ENCODE measurements at regions not wholly inside any gene's neighbourhood (a gene's known extent, or its start where the extent isn't known, plus 50 kb on each side); places are given as distances from the start of the nearest gene placed in this dataset.

DNA sequence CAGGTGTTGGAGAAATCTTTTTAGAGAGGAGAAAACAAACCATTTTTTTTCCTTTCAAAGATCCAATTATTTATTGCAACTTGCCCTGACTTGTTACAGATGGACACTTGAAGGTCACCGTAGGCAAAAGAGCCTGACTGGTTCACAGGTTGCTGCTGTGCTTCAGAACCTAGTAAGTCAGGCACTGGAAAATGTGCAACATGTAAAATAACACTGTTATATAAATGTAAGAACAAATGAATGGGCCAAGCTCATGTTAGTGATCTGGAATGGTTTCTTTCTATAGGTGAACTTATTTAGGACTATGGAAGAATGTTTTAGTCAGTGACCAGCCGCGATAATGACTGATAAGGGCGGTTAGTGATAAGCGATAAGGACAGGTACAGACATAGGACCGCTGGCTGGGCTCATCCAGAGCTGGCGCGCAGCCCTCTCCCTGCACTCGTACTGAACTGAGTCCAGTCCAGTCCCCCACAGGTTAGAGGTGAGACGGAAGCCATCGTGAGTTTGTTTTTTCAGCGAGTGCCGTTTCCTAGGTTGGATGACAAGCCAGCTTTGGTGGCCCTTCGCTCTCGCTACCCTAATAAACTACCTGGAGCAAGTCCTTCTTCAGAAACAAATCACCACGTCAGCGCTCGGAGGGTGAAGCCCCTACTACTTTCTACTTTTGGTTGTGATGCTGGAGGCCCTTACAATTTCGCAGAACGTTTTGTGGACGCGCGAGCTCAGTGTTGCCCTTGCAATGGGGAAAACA, 94.4 kb upstream of the PRDM1 start:
- peak in 1 of 2 donors; percentile 27 for DNase-seq (ENCODE audit: low read depth in 2 of 2)

DNA sequence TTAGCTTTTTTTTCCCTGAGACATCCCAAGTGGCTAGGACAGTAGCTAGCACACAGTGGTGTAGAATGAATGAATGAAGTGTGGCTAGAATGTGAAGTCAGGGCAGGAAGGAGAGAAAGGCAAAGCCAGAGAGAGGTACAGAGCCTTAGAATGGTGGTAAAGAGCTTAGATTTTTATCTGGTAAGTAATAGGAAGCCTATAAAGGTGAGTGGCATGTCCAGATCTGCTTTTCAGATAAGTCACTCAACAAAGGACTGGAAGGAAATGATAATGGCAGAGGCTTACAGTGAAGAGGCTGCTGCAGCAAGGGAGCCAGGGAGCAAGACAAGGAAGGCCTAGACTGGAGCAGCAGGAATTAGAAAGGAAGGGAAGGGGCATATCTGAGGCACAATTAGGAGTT, 96.0 kb upstream of the PRDM1 start:
- no peak for DNase-seq (ENCODE audit: low read depth in 2 of 2)

DNA sequence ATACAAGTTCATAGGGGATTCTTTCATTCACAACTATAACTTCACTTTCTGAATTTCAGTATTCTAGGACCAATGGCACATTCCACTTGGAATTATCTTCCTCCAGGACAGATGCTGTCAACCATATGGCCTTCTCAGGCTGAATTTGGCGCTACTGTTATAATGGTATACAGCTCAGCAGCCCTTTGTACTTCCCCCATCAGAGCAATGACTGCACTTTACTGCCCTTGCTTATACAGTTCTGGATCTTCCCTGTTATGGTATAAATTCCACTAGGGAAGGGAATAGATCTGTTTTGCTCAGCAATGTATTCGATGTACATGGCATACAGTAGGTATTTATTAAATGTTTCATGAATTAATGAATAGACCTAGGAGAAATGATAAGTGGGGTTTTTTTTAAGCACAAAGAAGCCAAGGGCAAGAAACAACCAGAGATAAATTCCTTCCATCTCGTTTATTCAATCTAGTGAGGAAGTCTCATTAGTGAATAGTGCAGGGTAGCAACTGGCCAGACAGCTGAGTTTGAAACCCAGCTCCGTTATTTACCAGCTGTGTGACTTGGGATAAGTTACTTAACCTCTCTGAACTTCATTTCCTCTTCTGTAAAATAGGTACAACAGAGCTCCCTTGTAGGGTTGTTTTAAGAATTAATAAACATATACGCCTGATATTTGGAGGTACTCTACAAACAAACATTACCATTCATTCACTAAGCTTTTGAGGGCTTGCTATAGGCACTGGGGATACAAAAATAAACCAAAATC, 97.1 kb upstream of the PRDM1 start:
- DNase-seq (ENCODE audit: low read depth in 2 of 2) = no peak

DNA sequence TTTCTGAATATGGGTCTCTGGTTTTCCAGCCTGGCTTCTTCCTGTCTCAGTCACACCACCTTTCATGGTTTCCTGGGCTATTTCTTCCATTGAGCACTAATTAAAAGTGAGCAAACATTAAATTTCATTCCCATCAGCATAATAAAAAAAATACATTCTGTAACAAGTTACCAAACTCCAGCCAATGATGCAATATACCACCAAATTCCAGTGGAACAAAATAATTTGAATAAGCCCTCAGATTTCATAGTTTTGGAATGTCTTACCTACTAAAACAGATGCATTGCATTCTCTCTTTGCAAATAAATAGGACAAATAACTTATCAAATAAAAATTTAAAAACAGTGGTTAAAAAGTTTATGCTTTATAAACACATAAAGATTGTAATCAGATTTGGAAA, 97.8 kb upstream of the PRDM1 start:
- no peak for DNase-seq (ENCODE audit: low read depth in 2 of 2)

DNA sequence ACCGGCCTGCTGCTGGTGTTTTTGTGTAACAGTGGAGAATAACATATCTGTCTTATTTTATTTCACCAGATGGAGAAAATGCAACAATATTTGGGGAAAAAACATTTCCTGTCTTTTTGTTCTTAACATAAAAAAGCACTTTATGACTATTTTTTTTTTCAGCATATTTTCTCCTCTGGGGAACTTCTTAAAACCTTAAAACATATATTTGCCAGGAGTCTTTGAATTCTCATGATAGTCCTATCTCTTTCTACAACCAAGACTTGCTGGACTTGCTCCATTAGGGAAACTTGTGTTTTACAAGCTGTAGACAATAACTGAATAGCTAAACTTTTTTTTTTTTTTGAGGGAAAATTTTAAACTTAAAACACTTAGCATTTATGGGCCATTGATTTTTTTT, 98.6 kb upstream of the PRDM1 start:
- DNase-seq (ENCODE audit: low read depth in 2 of 2) = no peak

DNA sequence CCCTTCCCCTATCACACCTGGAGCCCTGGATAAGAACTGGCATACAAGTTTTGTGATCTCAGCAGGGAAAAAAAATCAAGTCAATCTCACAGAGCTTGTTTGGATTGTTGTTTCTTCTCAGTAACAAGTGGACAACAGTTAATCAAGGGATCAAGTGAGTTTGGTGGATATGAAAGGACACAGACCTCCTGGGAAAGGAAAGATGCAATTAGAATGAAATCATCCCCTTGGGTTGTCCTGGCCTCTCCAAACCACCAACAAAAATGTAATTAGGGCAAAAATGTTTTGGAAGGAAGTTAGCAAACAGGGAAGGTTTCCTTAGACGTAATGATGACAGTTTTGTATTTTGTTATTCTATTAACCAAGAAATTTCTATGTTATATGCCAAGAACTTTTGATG, 99.1 kb upstream of the PRDM1 start:
- no peak for DNase-seq (ENCODE audit: low read depth in 2 of 2)

DNA sequence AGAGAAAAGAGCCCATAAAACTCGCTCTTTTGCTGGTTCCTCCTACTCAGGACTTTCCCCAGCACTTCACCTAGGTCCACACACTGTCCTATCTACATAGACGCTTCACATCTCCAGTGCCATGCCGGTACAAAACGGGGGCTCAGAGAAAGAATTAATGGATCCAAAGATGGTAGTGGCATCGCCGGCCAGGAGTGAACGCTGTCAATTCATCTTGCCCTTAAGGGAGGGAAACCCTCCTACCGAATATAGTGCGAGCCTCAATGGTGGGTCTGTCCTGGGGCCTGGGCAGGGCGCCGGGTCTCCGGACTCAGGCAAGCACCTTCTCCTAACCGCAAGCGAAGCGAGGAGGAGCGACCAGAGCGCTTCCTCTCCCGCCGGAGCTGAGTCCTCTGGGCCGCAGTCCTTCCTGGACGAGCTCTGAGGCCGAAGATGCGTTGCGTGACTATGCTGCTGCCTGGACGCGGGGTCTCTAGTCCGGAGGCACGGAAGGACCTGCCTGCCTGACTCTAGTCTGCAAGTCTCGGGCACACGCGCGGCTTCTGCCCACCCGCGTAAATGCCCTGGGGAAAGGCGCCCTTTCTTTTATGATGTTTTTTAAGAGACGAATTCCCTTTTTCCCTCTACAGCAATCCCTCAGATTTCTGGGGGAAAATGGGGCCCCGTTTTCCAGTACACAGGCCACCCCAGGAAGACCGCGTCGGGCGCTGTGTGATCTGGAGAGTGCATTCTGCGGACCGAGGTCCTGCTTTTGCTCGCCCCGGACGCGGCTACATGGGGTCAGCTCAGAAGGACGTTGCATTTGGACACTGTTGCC, 100.1 kb upstream of the PRDM1 start:
- no peak for DNase-seq (ENCODE audit: low read depth in 2 of 2)

DNA sequence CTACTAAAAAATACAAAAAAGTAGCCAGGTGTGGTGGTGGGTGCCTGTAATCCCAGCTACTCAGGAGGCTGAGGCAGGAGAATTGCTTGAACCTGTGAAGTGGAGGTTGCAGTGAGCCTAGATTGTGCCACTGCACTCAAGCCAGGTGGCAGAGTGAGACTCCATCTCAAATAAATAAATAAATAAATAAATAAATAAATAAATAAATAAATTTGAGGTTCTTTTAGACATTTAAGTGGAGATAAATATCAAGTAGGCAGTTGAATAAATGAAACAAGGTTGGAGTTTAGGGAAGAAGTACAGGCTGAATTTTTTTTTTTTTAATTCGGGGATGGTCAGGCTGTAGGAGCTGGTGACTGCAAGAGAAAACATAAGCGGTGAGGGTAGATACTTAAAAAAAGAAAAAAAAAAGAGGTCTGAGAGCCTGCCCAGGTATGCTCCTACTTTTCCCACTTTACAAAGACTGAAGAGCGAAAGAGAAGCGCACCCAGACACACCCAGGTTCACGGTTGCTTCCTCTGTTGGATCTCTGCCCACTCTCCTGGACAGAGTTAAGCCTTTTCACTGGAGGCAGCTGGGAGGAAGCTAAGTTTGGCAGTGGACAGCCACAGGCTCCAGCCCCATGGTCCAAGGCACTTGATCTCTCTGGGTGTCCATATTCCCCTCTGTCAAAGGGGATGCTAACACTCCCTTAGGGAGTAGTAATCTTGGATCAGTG, 100.9 kb upstream of the PRDM1 start:
- no peak for DNase-seq (ENCODE audit: low read depth in 2 of 2)

DNA sequence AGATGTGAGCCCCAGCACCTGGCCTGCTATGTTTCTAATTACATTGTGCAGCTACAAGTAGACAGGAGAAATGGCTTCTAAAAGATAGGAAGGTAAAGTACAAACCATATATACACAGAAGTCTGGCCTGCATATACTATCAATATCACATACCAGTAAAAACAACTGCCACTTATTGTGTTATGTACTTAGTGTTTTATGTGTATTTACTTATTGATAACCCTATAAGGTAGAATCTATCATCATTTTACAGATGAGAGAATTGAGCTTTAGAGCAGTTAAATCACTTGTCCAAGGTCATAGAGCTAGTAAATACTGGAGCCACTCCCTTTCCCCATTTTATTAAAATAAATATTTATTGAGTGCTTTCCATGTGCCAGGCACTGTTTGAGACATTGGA, 102.4 kb upstream of the PRDM1 start:
- DNase-seq (ENCODE audit: low read depth in 2 of 2) = no peak

DNA sequence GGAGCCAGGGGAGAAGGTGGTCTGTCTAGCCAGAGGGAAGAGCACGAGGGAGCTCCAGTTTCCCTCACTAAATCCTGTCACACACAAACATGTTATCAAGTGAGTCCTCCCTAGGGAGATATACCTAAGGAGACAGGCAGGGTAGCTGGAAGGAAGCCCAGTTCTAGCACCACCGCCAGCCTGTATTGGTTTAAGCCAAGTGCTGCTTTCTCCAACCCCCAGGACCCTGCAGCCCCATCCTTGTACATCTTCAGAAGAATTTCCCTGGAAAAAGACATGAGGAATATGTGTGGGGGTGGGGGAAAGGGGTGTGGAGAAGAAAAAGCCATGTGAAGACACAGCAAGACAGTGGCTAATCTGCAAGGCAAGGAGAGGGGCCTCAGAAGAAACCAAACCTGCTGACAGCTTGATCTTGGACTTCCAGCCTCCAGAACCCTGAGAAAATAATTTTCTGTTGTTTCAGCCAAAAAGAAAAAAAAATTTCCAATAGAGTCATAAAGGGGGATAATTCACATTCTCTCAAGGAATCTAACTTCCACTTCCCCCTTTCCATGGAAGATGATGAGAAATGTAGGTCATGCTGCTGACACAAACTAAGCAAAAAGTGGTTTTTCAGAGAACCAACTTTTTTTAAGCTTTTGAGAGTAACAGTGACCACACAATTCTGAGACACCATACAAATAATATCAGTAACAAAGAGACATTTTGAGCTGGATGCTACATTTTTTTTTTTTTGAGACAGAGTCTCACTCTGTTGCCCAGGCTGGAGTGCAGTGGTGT, 103.2 kb upstream of the PRDM1 start:
- DNase-seq (ENCODE audit: low read depth in 2 of 2) = no peak

DNA sequence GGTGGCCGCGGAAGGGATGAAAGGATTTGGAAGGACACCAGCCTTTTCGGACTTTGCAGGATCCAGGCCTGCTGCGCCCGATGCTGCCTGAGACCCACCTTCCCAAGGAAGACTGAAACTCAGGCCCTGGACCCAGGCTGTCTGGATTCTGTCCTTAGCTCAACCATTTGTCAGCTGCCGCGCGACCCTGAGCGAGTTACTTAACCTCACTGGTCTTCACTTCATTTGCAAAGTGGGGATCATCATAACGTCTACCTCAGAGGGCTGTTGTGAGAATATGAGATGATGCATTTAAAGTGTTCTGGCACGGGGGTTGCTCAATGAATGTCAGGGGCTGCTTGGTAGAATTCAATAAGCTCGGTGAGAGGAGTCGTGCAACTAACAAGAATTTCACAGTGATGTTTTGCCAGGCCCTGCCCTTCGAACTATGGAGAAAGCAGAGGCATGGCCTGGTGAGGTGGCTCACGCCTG, 104.2 kb upstream of the PRDM1 start:
- DNase-seq (ENCODE audit: low read depth in 2 of 2) = no peak

DNA sequence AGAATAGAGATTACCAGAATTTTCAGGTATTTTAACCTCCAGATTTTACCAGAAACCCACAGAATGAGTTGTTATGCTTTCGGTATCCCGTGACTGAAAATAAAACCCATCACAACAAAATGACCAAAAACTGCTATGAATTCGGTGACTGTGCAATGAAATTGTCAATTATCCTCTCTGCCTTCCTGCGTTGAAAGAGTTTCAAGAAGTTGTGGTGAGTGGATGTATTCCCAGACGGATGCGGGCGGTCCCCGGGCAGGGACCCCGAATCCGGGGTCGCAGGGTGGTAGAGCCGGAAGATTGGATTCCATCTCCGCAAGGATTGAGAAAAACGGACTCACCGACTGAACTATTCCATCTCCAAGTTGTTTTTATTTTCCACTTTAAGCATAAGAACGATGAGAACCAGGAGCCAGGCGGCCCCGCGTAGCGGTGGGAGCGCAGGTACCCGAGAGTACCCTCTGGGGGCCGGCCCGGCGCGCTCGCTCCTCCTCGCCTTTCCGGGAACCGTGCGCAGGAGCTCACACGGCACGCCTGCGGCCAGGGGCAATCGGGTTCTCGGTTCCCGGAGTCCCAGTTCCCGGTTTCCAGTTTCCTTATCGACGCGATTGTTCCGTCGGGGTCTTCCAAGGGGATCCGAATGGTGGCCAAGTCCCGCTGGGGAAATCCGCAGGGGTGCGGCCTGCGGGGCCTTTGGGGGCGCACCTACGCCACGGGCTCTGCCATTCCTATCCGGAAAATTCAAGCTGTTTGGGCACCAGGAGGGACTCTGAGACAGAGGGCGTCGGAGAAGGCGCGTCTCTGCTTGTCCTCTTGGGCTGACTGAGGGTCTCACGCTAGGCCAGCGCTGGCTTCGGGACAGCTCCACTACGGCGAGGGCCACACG, 104.9 kb upstream of the PRDM1 start:
- DNase-seq (ENCODE audit: low read depth in 2 of 2) = no peak

DNA sequence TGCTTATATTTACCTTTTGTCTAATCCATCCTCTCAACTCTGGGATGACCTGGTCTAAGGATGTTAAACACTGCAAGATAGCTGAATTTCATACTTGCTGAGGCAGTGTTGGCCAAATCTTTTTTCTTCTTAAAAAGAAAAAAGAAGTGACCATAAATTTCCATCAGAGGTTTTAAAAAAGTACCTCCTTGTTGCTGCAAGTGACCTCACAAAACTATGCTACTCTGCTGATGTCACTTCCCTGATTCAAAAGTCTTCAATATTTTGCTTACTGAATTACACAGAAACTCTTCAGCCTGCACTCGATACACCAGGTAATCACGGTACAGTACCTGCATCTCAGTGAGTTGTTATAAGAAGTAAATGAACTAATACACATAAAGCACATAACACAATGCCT, 107.2 kb upstream of the PRDM1 start:
- no peak for DNase-seq (ENCODE audit: low read depth in 2 of 2)

DNA sequence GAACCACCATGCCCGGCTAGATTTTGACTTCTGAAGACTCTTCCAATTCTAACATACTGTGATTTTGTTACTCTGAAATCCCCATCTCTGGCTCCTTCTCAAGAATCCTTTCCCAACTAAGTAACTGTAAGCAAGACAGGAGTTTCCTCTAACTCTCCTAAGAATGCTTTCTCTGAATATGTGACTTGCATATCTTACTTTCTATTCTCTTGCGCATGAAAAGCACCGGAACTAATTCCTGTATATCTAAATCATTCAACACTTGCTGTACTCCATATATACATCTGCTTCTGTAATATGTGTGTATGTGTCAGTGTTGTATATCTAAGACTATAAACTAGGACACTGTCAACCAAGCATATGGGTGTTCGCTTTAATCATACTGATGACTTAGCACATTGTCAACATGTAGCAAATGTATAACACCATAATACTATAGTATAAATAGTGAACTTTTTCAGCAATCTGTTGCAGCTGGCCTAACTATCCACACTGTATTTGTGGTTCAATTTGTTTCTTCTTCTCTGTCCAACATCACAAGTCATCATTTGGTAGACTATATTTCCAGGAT, 108.1 kb upstream of the PRDM1 start:
- no peak for DNase-seq (ENCODE audit: low read depth in 2 of 2)

DNA sequence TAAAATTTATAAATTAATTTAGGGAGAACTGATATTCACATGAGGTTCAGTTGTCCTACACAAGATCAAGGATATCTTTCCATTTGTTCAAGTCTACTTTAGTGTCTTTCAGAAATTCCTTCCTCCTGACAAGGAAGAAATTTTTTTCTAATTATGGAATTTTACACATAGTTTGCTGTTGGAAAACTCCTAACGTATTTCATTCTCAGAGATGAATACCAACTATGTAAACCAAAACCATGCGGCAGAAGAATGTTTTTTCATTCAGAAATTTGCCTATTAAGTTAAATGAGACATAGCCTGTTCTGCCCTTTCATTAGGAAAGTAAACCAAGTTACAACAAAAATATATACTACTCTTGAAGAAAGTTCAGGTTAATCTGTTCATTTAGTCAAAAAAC, 111.2 kb upstream of the PRDM1 start:
- no peak for DNase-seq (ENCODE audit: low read depth in 2 of 2)

DNA sequence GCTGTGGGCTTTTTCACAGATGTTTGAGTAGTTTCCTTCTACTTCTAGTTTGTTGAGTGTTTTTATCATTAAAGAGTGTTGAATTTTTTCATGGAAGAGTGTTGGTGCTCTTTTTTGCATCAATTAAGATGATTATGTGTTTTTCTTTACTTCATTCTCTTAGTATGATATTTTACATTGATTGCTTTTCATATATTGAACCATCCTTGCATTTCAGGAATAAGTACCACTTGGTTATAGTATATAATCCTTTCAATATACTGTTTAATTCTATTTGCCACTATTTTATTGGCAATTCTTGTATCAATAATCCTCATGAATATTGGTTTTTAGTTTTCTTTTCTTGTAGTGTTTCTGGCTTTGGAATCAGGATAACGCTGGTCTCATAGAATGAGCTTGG, 113.7 kb upstream of the PRDM1 start:
- no peak for DNase-seq (ENCODE audit: low read depth in 2 of 2)

DNA sequence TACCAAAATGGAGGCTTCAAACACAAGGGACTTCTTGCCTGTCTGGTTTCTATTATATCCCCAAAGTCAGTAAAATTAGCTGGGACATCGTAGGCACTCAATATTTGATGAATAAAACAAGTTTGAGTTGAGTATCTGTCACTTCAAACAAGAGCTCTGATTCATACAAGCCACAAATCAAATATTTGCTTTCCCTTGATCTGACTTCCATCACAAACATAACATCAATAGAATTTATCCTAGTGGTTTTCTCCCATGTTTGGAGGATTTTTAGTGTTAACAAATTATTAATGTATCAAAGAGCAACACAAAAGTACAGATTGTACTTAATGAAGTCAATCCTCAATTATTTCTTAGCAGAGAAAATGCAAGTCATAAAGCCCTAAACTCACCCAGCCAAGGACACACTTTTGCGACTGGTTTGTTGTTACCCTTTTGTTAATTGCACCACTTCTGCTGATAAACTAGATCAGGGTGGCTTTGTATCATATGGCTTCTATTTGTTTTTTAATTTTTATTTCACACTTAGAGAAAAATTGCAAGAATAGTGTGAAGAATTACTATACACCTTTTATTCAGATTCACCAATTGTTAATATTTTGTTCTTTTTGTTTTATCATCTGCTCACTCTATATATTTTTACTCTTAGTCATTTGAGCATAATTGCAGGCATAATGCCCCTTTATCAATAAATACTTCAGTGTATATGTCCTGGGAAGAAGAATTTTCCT, 117.4 kb upstream of the PRDM1 start:
- DNase-seq (ENCODE audit: low read depth in 2 of 2) = no peak

DNA sequence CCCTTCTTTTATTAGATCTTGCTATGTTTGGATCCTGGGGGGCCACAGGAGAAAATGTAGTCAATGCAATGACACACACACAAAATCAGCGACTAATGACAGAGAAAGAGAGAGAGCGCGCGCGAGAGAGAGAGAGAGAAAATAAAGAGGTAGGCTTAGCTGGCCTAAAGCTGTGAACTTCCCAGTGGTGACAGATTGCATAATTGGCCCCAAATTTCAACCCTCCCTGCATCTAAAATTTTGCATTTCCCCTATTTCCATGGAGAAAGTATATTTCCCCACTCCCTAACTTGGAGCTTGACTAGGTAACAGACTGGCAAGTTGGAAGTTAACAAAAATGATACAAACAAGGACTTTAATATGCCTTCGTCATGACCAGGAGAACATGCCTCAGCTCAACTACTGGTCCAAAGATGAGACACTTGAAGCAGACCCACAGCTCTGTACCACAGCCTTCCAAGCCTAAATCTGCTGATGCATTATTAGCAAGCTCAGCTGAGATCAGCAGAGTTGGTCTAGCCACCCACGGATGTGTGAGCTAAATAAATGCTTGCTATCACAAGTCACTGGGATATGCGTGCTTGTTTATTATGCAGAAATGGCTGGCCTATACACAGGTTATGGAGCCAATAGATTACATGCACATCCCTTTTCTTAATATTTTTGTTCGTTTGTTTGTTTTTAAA, 118.1 kb upstream of the PRDM1 start:
- no peak for DNase-seq (ENCODE audit: low read depth in 2 of 2)

All from lung microvascular endothelial cell (primary cell).